22Rv1 (cell line): ENCODE measurements at regions not wholly inside any gene's neighbourhood (a gene's known extent, or its start where the extent isn't known, plus 50 kb on each side); places are given as distances from the start of the nearest gene placed in this dataset.

Source experiments
- CTCF ChIP-seq: fragments of 450-650 bp; IDR thresholded peaks from 2 replicates; pipeline ENCODE4 v1.5.1; 2017; ENCODE audit warnings: mild to moderate bottlenecking
- ZFX ChIP-seq: fragments of 450-650 bp; IDR thresholded peaks from 2 replicates; pipeline ENCODE4 v1.6.1; 2017; ENCODE audit warnings: antibody characterized with exemption, borderline replicate concordance

- TF ChIP-seq CTCF (no peak), ZFX (no peak)
Observed at GRCh38 chr16:85398688-85399582, 214.2 kb upstream of the GSE1 start.
